Mesothelial cell of epicardium (in vitro differentiated cells): ENCODE measurements at regions not wholly inside any gene's neighbourhood (a gene's known extent, or its start where the extent isn't known, plus 50 kb on each side); places are given as distances from the start of the nearest gene placed in this dataset.

ENCODE experiments used
- DNase-seq, 2 experiments: peaks; one replicate each; pipeline ENCODE4 v3.0.0; 2021; ENCODE audit warnings: low spot score in 2 of 2; ENCODE audit not compliant: unreplicated experiment in 2 of 2
- H3K27ac Mint-ChIP-seq: 2 replicates; pipeline ENCODE4 v1.8.0; 2021; ENCODE audit warnings: mixed read lengths
- H3K27me3 Mint-ChIP-seq: 2 replicates; pipeline ENCODE4 v1.8.0; 2021; ENCODE audit warnings: low read depth, mixed read lengths
- H3K36me3 Mint-ChIP-seq: 2 replicates; pipeline ENCODE4 v1.8.0; 2021; ENCODE audit warnings: mixed read lengths
- H3K4me1 Mint-ChIP-seq: 2 replicates; pipeline ENCODE4 v1.8.0; 2021; ENCODE audit warnings: mixed read lengths
- H3K4me3 Mint-ChIP-seq: 2 replicates; pipeline ENCODE4 v1.8.0; 2021; ENCODE audit warnings: mild to moderate bottlenecking, moderate library complexity, mixed read lengths
- H3K9me3 Mint-ChIP-seq: 2 replicates; pipeline ENCODE4 v1.8.0; 2021; ENCODE audit warnings: mixed read lengths
- TF ChIP-seq, protein P1 (sequence below): fragments of 200-600 bp; sonication (generic); IDR thresholded peaks from one replicate; pipeline ENCODE4 v1.5.0; 2021; ENCODE audit warnings: antibody characterized with exemption; ENCODE audit not compliant: unreplicated experiment

DNA sequence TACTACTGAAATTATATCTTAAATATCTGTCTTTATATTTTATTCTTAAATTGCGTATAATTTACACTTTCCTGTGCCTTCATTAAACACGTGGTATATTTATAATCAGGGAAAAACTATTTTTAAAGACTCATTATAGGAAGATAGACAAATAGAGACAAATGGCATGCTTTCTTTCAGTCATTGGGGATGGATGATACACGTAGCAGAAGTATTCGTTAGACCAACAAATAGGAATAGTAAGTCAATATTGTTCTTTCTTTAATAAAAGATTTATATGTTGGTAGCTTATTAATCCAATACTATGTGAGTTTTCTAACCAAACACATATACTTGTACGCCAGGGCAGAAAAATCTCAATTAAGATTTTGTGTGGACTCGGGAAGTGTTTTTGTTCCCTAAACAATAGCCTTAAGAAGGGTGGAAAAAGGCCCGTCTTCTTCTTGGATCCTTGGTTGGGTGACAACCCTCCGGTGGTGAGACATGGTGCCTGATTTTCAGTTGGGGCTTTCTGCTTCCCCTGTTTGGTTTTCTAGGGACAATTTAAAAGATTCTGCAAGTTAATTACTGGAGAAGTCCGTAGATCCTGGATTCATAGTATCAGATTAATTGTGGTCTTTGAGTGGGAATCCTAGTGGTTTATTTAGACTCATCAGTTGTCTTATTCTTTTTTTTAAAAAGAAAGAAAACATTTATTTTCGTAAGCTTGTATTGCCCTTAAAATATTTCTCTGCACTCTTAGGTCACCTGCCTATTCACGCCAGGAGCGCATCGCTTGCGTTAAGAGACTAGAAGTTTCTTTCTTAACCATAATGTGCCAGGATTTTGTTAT is 83.5 kb upstream of the WNT7B start:
- Mint-ChIP-seq H3K27ac (no peak overlapping the region), H3K9me3 (no peaks in the 10 kb centered on the region), H3K4me3 (no peak overlapping the region), H3K36me3 (peaks cover 3% of the 10 kb centered on the region), H3K27me3 (peaks cover 32% of the 10 kb centered on the region), H3K4me1 (no peaks in the 10 kb centered on the region)
- TF ChIP-seq, protein P1, sequence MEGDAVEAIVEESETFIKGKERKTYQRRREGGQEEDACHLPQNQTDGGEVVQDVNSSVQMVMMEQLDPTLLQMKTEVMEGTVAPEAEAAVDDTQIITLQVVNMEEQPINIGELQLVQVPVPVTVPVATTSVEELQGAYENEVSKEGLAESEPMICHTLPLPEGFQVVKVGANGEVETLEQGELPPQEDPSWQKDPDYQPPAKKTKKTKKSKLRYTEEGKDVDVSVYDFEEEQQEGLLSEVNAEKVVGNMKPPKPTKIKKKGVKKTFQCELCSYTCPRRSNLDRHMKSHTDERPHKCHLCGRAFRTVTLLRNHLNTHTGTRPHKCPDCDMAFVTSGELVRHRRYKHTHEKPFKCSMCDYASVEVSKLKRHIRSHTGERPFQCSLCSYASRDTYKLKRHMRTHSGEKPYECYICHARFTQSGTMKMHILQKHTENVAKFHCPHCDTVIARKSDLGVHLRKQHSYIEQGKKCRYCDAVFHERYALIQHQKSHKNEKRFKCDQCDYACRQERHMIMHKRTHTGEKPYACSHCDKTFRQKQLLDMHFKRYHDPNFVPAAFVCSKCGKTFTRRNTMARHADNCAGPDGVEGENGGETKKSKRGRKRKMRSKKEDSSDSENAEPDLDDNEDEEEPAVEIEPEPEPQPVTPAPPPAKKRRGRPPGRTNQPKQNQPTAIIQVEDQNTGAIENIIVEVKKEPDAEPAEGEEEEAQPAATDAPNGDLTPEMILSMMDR: no peak
- DNase-seq: no peak

- TF ChIP-seq, protein P1: no peak
- H3K4me1 Mint-ChIP-seq: no peaks in the 10 kb centered on the region
- peaks cover 3% of the 10 kb centered on the region for H3K36me3 Mint-ChIP-seq
- DNase-seq: no peak
- no peaks in the 10 kb centered on the region for H3K9me3 Mint-ChIP-seq
- peaks cover 38% of the 10 kb centered on the region for H3K27me3 Mint-ChIP-seq
- no peak overlapping the region for H3K4me3 Mint-ChIP-seq
- no peak overlapping the region for H3K27ac Mint-ChIP-seq
Observed at GRCh38 chr22:46061124-46061500, 84.2 kb upstream of the WNT7B start.

GRCh38 chr22:46061501-46062231 is 84.7 kb upstream of the WNT7B start:
- H3K27ac Mint-ChIP-seq: no peak overlapping the region
- no peak for DNase-seq
- peaks cover 44% of the 10 kb centered on the region for H3K27me3 Mint-ChIP-seq

GRCh38 chr22:46062232-46062615 is 85.3 kb upstream of the WNT7B start:
- H3K4me3 Mint-ChIP-seq: no peak overlapping the region
- no peak overlapping the region for H3K27ac Mint-ChIP-seq
- H3K36me3 Mint-ChIP-seq: peaks cover 3% of the 10 kb centered on the region
- TF ChIP-seq, protein P1: no peak
- no peaks in the 10 kb centered on the region for H3K4me1 Mint-ChIP-seq
- no peak for DNase-seq
- H3K27me3 Mint-ChIP-seq: peaks cover 50% of the 10 kb centered on the region
- H3K9me3 Mint-ChIP-seq: no peaks in the 10 kb centered on the region

More at GRCh38 chr22:46061501-46062231, 84.7 kb upstream of the WNT7B start:
- Mint-ChIP-seq H3K36me3 (peaks cover 3% of the 10 kb centered on the region), H3K4me1 (no peaks in the 10 kb centered on the region), H3K9me3 (no peaks in the 10 kb centered on the region), H3K4me3 (no peak overlapping the region)
- TF ChIP-seq, protein P1: no peak

DNA sequence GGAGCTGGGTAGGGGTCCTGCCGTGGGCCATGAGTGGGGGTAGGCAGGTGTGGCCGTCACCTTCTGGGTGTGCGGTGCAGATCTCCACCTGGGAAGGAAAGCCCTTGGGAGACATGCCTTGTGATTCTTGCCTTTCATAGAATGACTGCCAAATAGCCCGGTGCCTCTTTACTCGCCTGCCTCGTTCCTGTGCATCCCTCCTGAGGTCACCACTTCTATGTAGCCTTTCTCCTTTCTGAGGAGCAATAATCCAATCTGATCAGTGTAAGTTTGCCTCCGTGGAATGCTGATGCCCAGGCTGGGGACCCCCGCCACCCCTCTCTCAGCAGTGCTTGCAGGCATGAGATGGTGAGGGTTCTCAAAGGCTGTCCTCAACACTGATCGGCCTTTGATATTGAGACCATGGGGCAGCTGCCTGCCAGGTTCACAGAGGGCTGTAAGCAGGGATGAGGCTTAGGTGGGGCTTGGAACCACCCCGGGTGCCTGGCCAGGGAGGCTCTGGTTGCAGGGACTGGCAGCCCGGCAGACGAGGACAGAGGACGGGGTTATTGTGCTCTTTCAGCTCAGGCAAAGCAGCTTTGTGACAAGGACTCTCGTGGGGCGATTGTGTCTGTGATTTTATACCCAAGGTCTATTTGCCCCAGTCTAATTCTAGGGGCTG is 86.1 kb upstream of the WNT7B start:
- H3K27me3 Mint-ChIP-seq: peaks cover 57% of the 10 kb centered on the region
- H3K4me1 Mint-ChIP-seq: no peaks in the 10 kb centered on the region
- H3K27ac Mint-ChIP-seq: no peak overlapping the region
- H3K36me3 Mint-ChIP-seq: peaks cover 3% of the 10 kb centered on the region
- DNase-seq: peak in 1 of 2 experiments; percentile 3
- no peaks in the 10 kb centered on the region for H3K9me3 Mint-ChIP-seq
- H3K4me3 Mint-ChIP-seq: no peak overlapping the region
- TF ChIP-seq, protein P1: no peak
